Pulmonary artery endothelial cell (primary cell): ENCODE measurements at regions not wholly inside any gene's neighbourhood (a gene's known extent, or its start where the extent isn't known, plus 50 kb on each side); places are given as distances from the start of the nearest gene placed in this dataset.
A peak's percentile ranks its signal among the peaks of the same experiment; 100 is the strongest.
"Not testable (repeated sequence)": the region's sequence is repeated elsewhere in the genome, so short reads cannot be mapped to it uniquely, and the experiment has no call there.

Experiments used
- DNase-seq: peaks from one replicate; pipeline ENCODE4 v3.0.0-alpha.2; 2011; ENCODE audit warnings: low read depth, low spot score

DNA sequence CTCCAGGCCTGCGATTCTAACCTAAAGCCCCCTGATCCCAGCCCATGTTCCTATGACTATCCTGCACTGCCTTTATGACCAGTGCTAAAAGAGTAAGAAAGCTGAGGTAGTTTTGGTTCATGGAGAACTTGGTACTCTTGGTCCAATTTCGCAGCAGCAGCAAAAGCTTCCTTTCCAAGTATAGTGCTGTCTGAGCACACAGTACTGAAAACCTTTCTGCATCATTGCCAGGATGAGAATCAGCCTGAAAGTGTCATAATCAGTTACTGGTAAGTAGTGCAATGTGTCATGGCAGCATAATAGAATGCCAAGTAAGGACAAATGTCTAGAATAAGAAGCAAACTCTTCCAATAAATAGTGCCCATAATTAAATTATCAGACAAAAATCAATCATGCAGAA is 889.6 kb upstream of the ADGRL4 start:
- DNase-seq = no peak

DNA sequence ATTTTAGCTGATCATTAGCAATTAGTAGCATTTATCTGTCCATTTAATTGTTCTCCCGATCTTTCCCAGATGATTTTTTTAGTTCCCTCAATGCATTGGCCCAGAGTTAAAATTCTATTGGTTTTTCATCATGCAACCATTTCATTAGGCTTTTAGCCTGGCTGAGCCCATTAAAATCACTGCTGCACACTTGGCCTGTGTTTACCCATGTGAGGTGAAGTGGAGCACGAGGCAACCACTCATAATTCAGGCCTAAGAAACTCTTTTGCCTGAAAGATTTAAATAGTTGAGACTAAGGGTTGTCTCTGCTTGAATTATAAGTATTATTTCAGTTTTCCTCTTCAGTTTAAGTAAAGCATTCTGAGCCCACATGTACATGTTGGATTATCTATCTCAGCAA is 889.0 kb upstream of the ADGRL4 start:
- DNase-seq = no peak

DNA sequence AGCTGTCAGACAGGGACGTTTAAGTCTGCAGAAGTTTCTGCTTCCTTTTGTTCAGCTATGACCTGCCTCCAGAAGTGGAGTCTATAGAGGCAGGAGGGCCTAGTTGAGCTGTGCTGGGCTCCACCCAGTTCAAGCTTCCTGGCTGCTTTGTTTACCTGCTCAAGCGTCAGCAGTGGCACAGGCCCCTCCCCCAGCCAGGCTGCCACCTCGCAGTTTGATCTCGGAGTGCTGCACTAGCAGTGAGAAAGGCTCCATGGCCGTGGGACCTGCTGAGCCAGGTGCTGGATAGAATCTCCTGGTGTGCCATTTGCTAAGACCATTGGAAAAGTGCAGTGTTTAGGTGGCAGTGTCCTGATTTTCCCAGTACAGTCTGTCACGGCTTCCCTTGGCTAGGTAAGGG is 887.6 kb upstream of the ADGRL4 start:
- DNase-seq = not testable (repeated sequence)

DNA sequence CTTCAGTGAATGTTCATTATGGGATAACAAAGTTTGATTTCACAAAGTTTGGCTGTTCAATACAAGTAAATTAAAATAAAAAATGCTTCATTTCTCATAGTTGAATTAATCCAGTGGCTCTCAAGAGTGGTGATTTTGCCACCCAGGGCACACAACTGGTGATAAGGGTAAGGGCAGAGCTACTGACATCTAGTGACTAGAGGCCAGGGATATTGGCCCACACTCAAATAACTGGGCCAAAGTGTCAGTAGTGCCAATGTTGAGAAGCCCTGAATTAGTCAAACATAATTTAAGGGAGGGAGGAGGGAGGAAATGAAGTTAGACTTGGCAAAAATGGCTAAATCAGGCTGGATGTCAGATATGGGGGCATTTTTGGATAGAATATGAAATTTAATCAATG is 880.5 kb upstream of the ADGRL4 start:
- DNase-seq = no peak

DNA sequence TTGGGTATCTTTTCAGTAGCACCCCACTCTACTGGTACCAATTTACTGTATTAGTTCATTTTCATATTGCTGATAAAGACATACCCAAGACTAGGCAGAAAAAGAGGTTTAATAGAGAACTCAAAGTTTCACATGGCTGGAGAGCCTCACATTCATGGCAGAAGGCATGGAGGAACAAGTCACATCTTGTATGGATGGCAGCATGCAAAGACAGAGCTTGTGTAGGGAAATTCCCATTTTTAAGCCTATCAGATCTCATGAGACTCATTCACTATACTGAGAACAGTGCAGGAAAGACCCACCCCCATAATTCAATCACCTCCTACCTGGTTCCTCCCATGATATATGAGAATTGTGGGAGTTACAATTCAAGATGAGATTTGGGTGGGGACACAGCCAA is 878.6 kb upstream of the ADGRL4 start:
- no peak for DNase-seq

DNA sequence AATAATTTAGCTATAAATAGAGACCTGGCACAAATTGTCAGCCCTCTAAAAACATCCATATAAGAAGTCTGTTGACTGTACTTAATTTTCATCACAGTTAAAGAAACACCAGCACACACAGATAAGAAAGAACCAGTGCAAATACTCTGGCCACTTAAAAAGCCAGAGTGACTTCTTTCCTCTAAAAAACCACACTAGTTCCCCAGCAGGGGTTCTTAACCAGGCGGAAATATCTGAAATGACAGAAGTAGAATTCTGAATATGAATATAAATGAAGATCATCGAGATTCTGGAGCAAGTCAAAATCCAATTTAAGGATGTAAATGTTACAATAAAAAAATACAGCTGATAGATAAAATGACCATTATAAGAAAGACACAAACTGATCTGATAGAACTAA is 870.6 kb upstream of the ADGRL4 start:
- no peak for DNase-seq

DNA sequence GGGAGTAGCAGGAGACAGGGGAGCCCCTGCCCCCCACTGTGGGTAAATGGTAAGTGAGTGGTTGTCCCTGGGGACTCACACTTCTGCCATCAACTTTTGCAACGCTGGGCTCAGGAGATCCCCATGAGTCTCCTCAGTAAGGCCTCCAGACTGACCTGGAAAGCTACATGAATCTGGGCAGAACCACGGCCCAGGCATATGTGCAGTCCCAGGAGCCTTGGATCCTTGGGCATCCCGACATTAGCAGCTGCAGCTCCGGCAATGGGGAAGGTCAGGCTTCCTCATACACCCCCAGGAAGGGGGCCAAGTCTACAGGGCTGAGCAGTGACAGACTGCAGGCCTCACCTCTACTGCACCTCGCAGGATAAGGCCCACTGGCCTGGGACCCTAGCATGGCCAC is 868.7 kb upstream of the ADGRL4 start:
- DNase-seq = no peak

DNA sequence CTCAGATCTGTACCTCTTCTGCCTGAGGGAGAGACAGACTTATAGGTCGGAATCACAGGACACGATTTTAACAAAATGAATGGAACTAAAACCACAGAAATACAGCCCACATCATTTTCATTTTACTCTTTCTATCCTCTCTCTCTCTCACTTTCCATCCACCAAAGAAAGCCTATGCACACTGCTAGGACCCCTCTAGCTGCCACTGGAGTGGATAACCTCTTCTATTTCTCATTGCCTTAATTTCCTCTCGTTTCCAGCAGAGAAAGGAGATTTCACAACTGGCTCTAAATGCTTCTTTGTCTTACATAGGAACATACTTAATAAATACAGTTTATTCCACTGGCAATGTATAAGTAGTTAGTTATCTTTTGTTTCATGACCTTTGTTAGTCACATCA is 867.8 kb upstream of the ADGRL4 start:
- no peak for DNase-seq

DNA sequence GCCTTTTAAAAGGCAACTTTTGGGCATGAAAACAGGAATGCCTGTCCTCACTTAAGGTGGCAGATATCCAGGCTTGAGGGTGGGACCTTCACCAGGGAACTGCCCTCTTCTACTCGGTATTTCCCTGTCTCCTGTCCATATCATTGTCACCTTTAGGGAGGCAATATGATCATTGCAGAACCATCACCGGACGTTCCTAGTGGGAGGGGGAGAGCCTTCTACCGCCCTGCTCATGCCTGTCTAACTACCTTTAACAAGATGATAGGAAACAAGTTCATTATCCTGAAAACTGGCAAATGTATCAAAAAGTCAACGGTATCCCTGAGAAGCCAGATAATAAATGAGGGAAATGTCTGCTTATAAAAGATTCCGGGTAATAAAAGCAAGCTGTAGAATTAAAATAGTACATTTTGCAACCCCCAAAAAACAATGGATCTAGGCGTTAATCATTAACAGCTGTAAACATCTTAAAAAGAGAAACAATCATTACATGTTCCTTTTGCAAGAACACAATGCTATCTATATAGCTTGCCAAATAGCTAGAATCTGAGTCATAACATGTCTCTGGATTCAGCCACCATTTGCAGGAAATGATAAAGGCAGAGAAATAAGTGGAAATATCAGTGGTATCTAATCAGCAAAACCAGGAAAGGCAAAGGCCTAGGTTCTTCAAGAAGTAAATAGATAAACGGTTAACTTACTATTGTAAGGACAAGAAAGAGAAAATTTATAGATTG is 852.9 kb upstream of the ADGRL4 start:
- peak; percentile 93 for DNase-seq

DNA sequence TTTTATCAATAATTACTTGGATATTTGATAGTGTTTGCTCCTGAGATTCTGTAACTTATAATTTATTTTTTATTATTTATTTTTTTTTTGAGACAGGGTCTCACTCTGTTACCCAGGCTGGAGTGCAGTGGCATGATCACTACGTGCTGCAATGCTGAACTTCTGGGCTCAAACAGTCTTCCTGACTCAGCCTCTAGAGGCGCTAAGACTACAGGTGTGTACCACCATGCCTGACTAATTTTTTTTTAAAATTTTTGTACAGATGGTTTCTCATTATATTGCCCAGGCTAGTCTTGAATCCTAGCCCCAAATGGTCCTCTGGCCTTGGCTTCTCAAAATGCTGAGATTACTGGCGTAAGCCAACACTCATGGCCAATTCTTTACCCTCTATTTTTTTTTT is 845.5 kb upstream of the ADGRL4 start:
- no peak for DNase-seq

DNA sequence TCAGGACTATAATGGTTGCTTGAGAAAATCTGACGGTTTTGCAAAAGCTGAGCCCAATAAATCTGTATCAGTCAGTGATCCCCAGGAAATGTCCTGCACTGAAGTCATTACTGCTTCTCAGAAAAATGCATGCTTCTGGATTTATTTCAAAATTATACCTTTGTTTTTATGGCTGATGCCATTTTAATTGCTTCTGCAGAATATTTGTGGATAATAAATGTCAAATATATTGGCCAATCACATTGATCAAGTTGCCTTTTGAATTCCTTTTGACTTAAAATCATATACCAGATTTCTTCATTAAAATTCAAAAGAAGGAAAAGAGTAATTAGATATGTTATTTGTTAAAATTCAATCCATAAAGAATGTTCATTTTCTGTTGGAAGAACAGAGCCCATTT is 842.9 kb upstream of the ADGRL4 start:
- no peak for DNase-seq

DNA sequence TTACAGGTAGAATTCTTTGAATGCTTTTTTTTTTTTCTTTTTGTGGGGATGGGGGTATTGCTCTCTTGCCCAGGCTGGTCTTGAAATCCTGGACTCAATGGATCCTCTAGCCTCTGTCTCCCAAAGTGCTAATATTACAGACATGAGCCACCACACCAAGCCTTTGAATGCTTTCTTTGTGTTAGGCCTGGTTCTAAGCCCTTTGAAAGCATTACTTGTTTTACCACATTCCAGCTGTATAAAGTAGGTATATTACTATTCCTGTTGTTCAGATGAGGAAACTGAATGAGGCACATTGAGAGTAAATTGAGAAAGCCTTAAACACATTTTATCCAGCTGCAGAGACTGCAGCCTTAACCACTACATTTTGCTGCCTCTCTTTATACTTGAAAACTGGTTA is 841.8 kb upstream of the ADGRL4 start:
- DNase-seq = no peak

DNA sequence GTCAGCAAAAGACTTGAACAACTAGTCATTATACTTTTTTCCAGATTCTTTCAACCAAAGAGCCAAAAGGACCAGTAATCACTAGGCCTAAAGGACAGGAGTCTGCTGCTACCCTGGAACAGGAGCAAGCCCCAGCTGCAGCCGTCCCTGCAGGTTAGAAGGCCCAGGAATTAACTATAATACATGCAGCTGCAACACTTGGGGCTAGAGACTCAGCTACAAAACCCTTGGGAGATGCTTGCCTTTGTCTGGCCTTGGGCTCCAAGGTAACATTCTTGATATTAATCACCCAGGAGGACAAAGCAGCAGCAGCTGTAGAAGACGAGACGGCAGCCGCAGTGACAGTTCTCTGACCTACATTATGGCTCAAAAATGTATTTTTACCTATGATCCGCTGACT is 841.2 kb upstream of the ADGRL4 start:
- DNase-seq = no peak

DNA sequence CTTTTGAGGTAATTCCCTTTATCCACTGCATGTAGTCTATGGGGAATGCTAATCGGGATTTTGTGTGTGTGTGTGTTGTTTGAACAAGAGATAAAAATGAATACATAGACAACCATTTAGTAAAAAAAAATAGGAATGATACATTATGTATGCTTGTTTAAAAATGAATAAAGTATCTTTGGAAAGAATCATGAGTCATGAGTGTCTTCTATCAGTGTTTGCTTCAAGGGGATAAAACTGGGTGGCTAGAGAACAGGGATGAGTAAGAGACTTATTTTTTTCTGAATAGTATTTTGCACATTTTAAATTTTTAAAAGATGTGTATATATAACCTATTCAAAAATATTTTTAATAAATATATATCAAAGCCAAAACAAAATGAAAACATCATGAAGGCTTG is 839.4 kb upstream of the ADGRL4 start:
- no peak for DNase-seq

DNA sequence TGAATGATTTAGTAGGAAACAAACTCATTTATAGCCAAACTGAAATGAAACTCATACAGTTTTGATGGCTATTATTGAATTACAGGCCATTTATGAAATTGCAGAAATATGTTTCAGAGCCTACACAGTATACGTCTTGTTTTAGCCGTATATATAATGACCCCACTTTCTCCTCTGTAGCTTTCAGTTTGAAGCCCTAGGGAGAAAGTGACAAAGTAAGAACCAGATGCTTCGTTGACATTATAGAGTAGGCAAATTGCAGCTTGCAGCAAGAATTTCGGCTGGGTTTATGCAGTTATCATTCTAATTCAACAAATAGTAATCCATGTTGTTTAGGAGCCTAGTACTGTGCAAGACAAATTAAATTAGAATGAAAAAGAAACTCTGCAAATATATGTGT is 836.3 kb upstream of the ADGRL4 start:
- no peak for DNase-seq

DNA sequence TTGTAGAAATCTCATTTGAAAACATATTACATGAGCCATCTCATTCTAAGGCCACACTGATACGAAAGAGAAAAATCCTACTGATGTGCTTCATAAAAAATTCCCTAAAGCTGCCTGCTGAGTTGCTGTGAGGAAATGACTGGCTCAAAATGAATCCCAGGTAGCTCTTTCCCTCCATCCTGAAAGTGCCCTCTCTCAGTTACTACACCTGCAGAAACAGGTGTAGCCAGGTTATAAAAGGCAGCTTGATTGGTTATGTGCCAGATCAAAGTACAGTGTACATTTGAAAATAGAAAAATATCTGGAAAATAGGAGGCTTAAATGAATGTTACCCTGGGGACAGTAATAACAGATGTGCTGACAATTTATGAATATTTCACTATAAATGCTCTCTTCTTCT is 833.4 kb upstream of the ADGRL4 start:
- DNase-seq = no peak

DNA sequence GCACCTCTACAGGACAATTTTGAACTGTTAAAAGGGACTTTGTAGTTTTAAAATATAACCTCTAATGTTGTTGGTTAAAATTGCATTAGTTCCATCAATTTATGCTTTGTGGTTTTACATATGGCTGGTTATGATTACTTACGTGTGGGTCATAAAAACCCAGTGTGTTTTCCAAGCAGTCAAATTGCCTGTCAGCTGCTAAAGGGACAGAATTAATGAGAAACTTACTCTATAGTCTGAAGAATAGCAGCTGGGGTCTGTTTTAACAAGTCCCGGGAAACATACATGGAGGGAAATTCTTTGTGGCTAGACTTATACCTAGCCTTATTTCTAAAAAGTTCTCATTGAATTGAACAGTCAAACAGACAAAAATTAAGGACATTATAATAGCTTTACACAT is 820.9 kb upstream of the ADGRL4 start:
- DNase-seq = no peak

DNA sequence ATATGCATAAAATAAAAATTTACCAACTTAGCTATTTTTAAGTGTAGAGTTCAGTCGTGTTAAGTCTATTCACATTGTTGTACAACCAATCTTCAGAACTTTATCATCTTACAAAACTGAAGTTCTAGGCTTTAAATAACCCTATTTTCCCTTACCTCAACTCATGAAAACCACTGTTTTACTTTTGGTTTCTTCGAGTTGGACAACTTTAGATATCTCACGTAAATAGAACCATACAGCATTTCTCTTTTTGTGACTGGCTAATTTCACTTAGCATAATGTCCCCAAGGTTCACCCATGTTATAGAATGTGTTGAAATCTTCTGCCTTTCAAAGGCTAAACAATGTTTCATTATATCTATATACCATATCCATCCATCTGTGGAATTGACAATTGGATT is 819.0 kb upstream of the ADGRL4 start:
- DNase-seq = no peak

DNA sequence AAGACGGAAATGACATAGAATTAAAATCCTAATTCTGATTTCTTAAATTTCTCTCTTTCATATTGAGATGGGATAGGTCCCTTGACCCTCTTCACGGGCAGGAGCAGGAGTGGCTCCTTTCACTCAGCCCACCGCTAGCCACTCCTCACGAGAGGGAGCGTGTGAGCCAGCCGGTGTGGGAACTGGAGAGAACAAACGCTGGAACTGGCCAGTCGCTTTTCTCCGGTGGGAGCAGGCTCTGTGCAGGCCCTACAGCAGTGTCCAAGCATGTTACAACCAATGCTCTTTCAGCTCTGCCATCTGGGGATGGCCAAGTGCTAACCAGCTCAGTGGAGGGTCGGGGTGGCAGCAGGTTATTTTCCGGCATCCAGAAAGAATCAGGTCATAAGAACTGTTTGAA is 815.5 kb upstream of the ADGRL4 start:
- no peak for DNase-seq

DNA sequence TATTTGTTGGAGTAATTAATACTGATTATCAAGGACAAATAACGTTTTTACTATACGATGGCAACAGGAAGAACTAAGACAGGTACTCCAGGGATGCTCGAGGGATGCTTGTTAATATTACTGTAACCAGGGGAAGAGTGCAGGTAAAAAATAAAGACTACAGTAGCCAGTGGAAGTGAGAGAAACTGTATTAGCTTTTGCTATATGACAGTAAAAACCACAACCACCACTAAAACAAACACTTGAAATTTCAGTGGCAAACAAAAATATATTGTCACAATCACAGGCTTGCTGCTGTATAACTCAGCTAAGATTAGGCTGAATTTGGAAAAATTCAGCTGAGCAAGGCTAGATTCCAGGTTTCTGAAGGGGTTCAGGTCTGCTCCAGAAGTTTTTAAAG is 812.6 kb upstream of the ADGRL4 start:
- DNase-seq = no peak

DNA sequence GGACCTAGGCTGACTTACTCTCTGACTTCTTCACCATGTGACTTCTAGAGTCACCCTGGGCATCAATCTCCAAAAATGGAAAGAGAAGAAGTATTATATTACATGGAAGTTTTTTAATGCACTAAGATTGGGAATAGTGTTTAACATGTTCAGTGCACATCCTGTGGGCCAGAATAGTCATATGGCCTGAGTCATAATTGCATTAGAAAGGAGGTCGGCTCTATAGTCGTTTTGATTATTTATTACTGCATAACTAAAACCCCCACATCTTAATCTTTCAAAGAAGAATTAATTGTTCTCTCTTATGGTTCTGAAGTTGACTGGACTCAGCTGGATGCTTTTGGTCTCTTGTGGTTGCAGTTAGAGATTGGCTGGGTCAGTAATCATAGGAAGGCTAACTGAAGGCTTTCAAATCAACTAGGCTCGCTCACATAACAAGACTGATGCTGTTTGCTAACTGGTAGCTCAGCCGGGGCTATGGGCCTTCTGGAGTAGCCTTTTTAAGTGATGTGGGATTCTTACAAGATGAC is 810.6 kb upstream of the ADGRL4 start:
- DNase-seq = no peak

DNA sequence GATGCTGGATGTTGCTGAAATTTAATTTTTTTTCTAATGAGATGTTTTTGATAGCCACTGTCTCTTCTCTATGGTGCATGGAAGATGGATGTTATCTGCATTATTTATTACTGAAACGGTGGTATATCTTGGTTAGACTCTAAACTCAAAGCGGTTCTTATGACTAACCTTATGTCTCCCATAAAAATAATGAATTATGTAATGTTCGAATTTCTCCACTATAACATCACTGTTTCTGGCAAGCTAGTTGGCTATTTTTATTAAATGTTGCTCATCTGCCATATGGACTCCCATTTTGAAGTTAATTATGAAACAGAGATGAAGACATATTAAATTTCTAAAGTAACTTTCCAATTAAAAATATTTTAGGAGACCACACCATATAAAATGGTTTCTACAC is 808.6 kb upstream of the ADGRL4 start:
- no peak for DNase-seq

DNA sequence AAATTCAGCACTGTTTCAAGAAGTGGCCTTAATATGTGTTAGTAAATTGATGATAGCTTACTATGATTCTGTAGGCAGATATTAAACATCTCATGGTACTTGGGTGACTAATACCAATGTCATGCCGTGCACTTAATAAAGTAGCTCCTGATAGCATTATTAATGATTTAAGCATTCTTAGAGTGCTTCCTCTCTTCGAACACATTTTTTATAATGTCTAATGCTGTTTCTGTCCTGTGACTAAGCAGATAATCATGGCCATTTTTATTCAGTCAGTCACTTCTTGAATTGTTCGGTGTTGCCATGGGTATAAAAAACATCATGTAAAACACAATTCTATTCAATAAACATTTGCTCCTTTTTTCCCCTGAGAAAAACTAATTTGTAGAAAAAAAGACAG is 804.6 kb upstream of the ADGRL4 start:
- peak; percentile 84 for DNase-seq
